ENCODE measurements at regions not wholly inside any gene's neighbourhood (a gene's known extent, or its start where the extent isn't known, plus 50 kb on each side); places are given as distances from the start of the nearest gene placed in this dataset.

DNA sequence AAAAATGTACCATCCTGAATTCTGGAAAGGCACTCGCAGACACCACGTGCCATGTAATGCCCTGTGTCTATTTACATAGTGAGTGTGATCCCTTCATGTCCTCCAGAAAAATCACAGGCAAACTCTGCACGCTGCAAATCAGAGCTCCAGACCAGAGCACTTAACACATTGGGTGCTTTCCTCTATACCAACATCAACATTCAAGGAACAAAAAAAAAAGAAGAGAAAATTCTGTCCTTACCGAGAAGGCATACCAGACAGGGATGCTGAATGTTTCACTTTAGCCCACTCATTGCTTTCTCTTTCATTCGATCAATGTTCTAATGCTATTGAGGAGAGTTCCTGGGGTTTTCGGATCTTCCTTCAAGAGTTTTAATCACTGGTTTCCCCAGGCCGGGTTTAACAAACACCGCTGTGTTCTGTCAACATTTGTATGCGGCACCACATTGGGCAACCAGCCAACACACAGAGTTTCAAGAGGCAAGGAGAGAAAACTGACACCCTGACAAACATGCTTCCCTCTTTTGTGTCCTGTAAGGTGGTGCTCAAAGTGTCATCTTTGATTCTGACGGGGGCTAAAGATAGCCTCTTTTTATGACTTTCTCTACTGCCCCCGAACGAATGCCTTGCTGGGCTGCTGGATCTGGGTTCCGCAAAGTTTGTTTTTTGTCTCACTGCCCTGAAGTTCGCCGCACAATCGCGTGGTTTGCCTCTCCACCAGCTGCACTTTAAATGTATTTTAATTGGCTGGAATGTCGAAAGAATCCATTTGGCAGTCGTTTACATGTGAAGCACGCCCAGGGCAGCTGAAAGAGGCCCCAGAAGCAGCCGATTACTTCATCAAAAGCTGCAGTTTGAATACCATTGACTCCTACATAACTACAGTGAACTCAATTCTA lies 106.4 kb upstream of the NCKAP5 start (continued):
- TF ChIP-seq CBX8 (IDR thresholded peaks at IDR 0.05; ENCODE audit: borderline replicate concordance, low read depth, low read length), result no peak
- TF ChIP-seq JUN (IDR thresholded peaks at IDR 0.05; ENCODE audit: low read depth, low read length), result no peak
- TF ChIP-seq SIN3A (conservative IDR thresholded peaks at IDR 0.05 in 1 of 2, IDR thresholded peaks at IDR 0.05 in 1 of 2; ENCODE audit: low read depth in 1 of 2, low read length in 2 of 2), result peak in 1 of 2 experiments; percentile 72; a peak in 2 of 4 replicates
- no peak for TF ChIP-seq ZNF274 (IDR thresholded peaks at IDR 0.05; ENCODE audit: borderline replicate concordance, extremely low read depth, low read length)
- no peak for TF ChIP-seq TCF12 (IDR thresholded peaks at IDR 0.05; ENCODE audit: low read depth, low read length)
- TF ChIP-seq CHD2 (IDR thresholded peaks at IDR 0.05; ENCODE audit: low read length), result no peak
- no peak for TF ChIP-seq CREB1 (IDR thresholded peaks at IDR 0.05)

Data from H1 (cell line).